ENCODE measurements at regions not wholly inside any gene's neighbourhood (a gene's known extent, or its start where the extent isn't known, plus 50 kb on each side); places are given as distances from the start of the nearest gene placed in this dataset.

DNA sequence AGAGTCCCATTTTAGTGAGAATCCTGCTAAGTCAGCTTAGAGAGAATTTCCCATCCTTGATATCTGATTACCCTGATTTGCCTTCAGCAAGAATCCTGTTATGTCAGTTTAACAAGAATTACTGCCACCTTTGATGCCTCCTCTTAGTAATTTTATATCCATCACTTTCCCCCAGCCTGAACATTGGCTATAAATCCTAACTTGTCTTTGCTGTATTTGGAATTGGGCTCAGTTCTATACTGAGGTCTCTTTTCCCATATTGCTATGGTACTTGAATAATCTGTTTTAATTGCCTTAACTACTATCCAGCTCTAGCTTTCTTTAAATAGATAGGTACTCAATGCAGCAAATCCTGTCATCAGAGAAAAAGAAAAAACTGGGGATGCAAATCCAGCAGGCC lies 842.0 kb upstream of the ADAMTS5 start:
- TF ChIP-seq, protein P1, sequence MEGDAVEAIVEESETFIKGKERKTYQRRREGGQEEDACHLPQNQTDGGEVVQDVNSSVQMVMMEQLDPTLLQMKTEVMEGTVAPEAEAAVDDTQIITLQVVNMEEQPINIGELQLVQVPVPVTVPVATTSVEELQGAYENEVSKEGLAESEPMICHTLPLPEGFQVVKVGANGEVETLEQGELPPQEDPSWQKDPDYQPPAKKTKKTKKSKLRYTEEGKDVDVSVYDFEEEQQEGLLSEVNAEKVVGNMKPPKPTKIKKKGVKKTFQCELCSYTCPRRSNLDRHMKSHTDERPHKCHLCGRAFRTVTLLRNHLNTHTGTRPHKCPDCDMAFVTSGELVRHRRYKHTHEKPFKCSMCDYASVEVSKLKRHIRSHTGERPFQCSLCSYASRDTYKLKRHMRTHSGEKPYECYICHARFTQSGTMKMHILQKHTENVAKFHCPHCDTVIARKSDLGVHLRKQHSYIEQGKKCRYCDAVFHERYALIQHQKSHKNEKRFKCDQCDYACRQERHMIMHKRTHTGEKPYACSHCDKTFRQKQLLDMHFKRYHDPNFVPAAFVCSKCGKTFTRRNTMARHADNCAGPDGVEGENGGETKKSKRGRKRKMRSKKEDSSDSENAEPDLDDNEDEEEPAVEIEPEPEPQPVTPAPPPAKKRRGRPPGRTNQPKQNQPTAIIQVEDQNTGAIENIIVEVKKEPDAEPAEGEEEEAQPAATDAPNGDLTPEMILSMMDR (conservative IDR thresholded peaks at IDR 0.05; ENCODE audit: low read depth in 2 of 2), result no peak
- TF ChIP-seq EZH2 (IDR thresholded peaks at IDR 0.05; ENCODE audit: low read depth, unreplicated experiment), result no peak
- TF ChIP-seq ZNF331 (CRISPR knock-in tag; IDR thresholded peaks at IDR 0.05; ENCODE audit: low read depth), result no peak
- no peak for TF ChIP-seq POLR2AphosphoS5 (IDR thresholded peaks at IDR 0.05; ENCODE audit: low read depth)
- TF ChIP-seq REST (IDR thresholded peaks at IDR 0.05; ENCODE audit: unreplicated experiment), result no peak
- TF ChIP-seq, protein P2, sequence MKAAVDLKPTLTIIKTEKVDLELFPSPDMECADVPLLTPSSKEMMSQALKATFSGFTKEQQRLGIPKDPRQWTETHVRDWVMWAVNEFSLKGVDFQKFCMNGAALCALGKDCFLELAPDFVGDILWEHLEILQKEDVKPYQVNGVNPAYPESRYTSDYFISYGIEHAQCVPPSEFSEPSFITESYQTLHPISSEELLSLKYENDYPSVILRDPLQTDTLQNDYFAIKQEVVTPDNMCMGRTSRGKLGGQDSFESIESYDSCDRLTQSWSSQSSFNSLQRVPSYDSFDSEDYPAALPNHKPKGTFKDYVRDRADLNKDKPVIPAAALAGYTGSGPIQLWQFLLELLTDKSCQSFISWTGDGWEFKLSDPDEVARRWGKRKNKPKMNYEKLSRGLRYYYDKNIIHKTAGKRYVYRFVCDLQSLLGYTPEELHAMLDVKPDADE (IDR thresholded peaks at IDR 0.05), result no peak
- no peak for TF ChIP-seq CREB1 (CRISPR knock-in tag; IDR thresholded peaks at IDR 0.05; ENCODE audit: low read depth)
- TF ChIP-seq EZH2phosphoT487 (IDR thresholded peaks at IDR 0.05; ENCODE audit: unreplicated experiment), result no peak
- TF ChIP-seq STAT1 (IDR thresholded peaks at IDR 0.05; ENCODE audit: unreplicated experiment), result no peak
- TF ChIP-seq JUNB (IDR thresholded peaks at IDR 0.05; ENCODE audit: unreplicated experiment), result no peak

All from GM23338 (cell line).